CD14-positive monocyte (primary cell): ENCODE measurements at regions not wholly inside any gene's neighbourhood (a gene's known extent, or its start where the extent isn't known, plus 50 kb on each side); places are given as distances from the start of the nearest gene placed in this dataset.

Source experiments
- DNase-seq, 3 donors: peaks; one replicate each; pipeline ENCODE4 v3.0.0-alpha.2; 2011 to 2022
- H2AFZ ChIP-seq: 2 replicates; pipeline ENCODE4 v1.6.0; 2012; ENCODE audit warnings: mild to moderate bottlenecking, low read depth, low read length, inconsistent platforms; ENCODE audit not compliant: insufficient read depth, poor library complexity, severe bottlenecking
- H3K27ac ChIP-seq, 2 donors: 1 replicate in 1 of 2; 2 replicates in 1 of 2; pipeline ENCODE4 v1.5.1; 2012 to 2013; ENCODE audit warnings: low read length in 2 of 2, control low read depth in 1 of 2, inconsistent platforms in 1 of 2, low read depth in 1 of 2, mild to moderate bottlenecking in 1 of 2
- H3K27me3 ChIP-seq, 2 donors: one replicate each; pipeline versions ENCODE4 v1.6.0 to v1.6.1; 2011 to 2013; ENCODE audit warnings: low read length in 2 of 2; ENCODE audit not compliant: control insufficient read depth in 2 of 2, insufficient read depth in 2 of 2
- H3K36me3 ChIP-seq, 2 donors: replicated peaks in 1 of 2; 1 replicate in 1 of 2; 2 replicates in 1 of 2; pipeline versions ENCODE4 v1.5.1 to v1.6.1; 2012 to 2013; ENCODE audit warnings: low read length in 2 of 2, control low read depth in 1 of 2, inconsistent platforms in 1 of 2, mild to moderate bottlenecking in 1 of 2; ENCODE audit not compliant: insufficient read depth in 2 of 2, control insufficient read depth in 1 of 2
- H3K4me1 ChIP-seq, 2 donors: 1 replicate in 1 of 2; 2 replicates in 1 of 2; pipeline versions ENCODE4 v1.5.1 to v1.6.1; 2012 to 2013; ENCODE audit warnings: low read length in 2 of 2, control low read depth in 1 of 2, inconsistent platforms in 1 of 2, mild to moderate bottlenecking in 1 of 2, moderate library complexity in 1 of 2; ENCODE audit not compliant: insufficient read depth in 2 of 2, control insufficient read depth in 1 of 2
- H3K4me2 ChIP-seq: replicated peaks from 2 replicates; pipeline ENCODE3; 2012; ENCODE audit warnings: low read length, moderate library complexity, mild to moderate bottlenecking; ENCODE audit not compliant: poor library complexity, severe bottlenecking; ENCODE audit errors: extremely low read depth
- H3K4me3 ChIP-seq, 3 experiments: fragments of 200-600 bp in 1 of 3; sonication (generic) in 1 of 3; replicated peaks in 1 of 3; 1 replicate in 2 of 3; 2 replicates in 1 of 3; pipeline ENCODE4 v1.5.1; 2011 to 2013; ENCODE audit warnings: low read length in 3 of 3, mild to moderate bottlenecking in 3 of 3, control low read depth in 2 of 3, low read depth in 2 of 3, inconsistent platforms in 1 of 3, moderate library complexity in 1 of 3
- H3K79me2 ChIP-seq: 2 replicates; pipeline ENCODE4 v1.6.0; 2012; ENCODE audit warnings: mild to moderate bottlenecking, control low read depth, inconsistent platforms, low read length, moderate library complexity; ENCODE audit not compliant: insufficient read depth
- H3K9ac ChIP-seq: 2 replicates; pipeline ENCODE4 v1.6.0; 2017; ENCODE audit warnings: low read length, mild to moderate bottlenecking; ENCODE audit not compliant: insufficient read depth, poor library complexity, severe bottlenecking
- H3K9me3 ChIP-seq, 2 donors: replicated peaks in 1 of 2; 1 replicate in 1 of 2; 2 replicates in 1 of 2; pipeline versions ENCODE4 v1.5.1 to v1.6.1; 2012 to 2013; ENCODE audit warnings: low read length in 2 of 2, control low read depth in 1 of 2; ENCODE audit not compliant: control insufficient read depth in 1 of 2, insufficient read depth in 1 of 2
- H4K20me1 ChIP-seq: 2 replicates; pipeline ENCODE4 v1.6.0; 2012; ENCODE audit warnings: mild to moderate bottlenecking, low read length, control low read depth, moderate library complexity; ENCODE audit not compliant: insufficient read depth
- H3K27ac Mint-ChIP-seq, 7 donors: one replicate each; pipeline ENCODE4 v1.8.0; 2020; ENCODE audit warnings: mild to moderate bottlenecking in 7 of 7, mixed read lengths in 7 of 7, moderate library complexity in 6 of 7, inconsistent platforms in 2 of 7
- H3K27me3 Mint-ChIP-seq, 3 donors: one replicate each; pipeline ENCODE4 v1.8.0; 2021 to 2022; ENCODE audit warnings: low read depth in 3 of 3, mild to moderate bottlenecking in 3 of 3, mixed read lengths in 3 of 3, moderate library complexity in 3 of 3, inconsistent platforms in 1 of 3
- H3K36me3 Mint-ChIP-seq, 2 donors: one replicate each; pipeline ENCODE4 v1.8.0; 2020; ENCODE audit warnings: mixed read lengths in 2 of 2, inconsistent platforms in 1 of 2, mild to moderate bottlenecking in 1 of 2
- H3K4me1 Mint-ChIP-seq: one replicate; pipeline ENCODE4 v1.8.0; 2020; ENCODE audit warnings: mild to moderate bottlenecking, mixed read lengths
- H3K4me3 Mint-ChIP-seq, 2 donors: one replicate each; pipeline ENCODE4 v1.8.0; 2020; ENCODE audit warnings: mild to moderate bottlenecking in 2 of 2, mixed read lengths in 2 of 2, moderate library complexity in 1 of 2
- H3K9me3 Mint-ChIP-seq, 7 donors: one replicate each; pipeline ENCODE4 v1.8.0; 2020 to 2022; ENCODE audit warnings: mixed read lengths in 7 of 7, mild to moderate bottlenecking in 6 of 7, moderate library complexity in 6 of 7, inconsistent platforms in 2 of 7
- WGBS: methylation state at CpG from one replicate; pipeline ENCODE4 v1.1.5; 2013; ENCODE audit warnings: missing lambda C conversion rate; ENCODE audit not compliant: insufficient coverage; 5-methylcytosine and 5-hydroxymethylcytosine counted together
- intact Hi-C, 2 donors: fragments of 100-400 bp; cut with micrococcal nuclease; formaldehyde crosslinking; loops; one replicate each; pipeline versions ENCODE4 v1.15.0 to v1.15.1; 2023
- TF ChIP-seq, protein P1 (sequence below): fragments of 200-600 bp; IDR thresholded peaks from one replicate; pipeline ENCODE4 v1.8.0; 2022; ENCODE audit warnings: antibody characterized with exemption, mild to moderate bottlenecking

DNA sequence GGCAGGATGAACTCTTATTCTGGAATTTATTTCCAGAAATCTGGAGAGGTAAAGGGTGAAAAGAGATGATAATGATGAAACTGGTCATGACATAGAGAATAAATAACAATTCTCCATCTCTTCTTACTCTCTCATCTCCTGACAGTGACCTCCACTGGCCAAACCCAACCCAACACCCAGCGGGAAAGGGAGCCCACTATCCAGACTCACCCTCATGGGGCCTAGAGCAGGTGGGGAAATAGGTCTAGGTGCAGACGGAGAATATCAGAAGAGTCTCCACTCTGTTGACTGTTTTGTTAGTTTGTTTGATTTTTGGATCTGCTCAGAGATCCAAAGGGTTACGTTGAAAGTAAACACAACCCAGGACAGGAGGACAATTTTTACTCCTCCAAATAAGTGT, 263.2 kb upstream of the PARD3B start:
- no CpG with 5 or more reads among the region's 3 CpGs for WGBS
- Mint-ChIP-seq H3K9me3 (peaks cover 0 to 6% (median 2%) of the 10 kb centered on the region in 7 donors), H3K4me3 (no peak overlapping the region), H3K4me1 (no peaks in the 10 kb centered on the region), H3K27me3 (peaks cover 0 to under 1% (median 0%) of the 10 kb centered on the region in 3 donors), H3K27ac (no peak overlapping the region), H3K36me3 (no peaks in the 10 kb centered on the region)
- H4K20me1 ChIP-seq = no peaks in the 10 kb centered on the region
- H3K79me2 ChIP-seq = no peaks in the 10 kb centered on the region
- no peak overlapping the region for H3K27ac ChIP-seq
- no peak overlapping the region for H3K4me3 ChIP-seq
- H3K4me2 ChIP-seq = no peak overlapping the region
- H3K4me1 ChIP-seq = no peaks in the 10 kb centered on the region
- intact Hi-C loops = no loop called here
- H3K9ac ChIP-seq = no peak overlapping the region
- no peak overlapping the region for H2AFZ ChIP-seq
- DNase-seq = no peak
- H3K27me3 ChIP-seq = no peaks in the 10 kb centered on the region
- TF ChIP-seq, protein P1, sequence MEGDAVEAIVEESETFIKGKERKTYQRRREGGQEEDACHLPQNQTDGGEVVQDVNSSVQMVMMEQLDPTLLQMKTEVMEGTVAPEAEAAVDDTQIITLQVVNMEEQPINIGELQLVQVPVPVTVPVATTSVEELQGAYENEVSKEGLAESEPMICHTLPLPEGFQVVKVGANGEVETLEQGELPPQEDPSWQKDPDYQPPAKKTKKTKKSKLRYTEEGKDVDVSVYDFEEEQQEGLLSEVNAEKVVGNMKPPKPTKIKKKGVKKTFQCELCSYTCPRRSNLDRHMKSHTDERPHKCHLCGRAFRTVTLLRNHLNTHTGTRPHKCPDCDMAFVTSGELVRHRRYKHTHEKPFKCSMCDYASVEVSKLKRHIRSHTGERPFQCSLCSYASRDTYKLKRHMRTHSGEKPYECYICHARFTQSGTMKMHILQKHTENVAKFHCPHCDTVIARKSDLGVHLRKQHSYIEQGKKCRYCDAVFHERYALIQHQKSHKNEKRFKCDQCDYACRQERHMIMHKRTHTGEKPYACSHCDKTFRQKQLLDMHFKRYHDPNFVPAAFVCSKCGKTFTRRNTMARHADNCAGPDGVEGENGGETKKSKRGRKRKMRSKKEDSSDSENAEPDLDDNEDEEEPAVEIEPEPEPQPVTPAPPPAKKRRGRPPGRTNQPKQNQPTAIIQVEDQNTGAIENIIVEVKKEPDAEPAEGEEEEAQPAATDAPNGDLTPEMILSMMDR = no peak
- no peaks in the 10 kb centered on the region for H3K9me3 ChIP-seq
- H3K36me3 ChIP-seq = no peaks in the 10 kb centered on the region

DNA sequence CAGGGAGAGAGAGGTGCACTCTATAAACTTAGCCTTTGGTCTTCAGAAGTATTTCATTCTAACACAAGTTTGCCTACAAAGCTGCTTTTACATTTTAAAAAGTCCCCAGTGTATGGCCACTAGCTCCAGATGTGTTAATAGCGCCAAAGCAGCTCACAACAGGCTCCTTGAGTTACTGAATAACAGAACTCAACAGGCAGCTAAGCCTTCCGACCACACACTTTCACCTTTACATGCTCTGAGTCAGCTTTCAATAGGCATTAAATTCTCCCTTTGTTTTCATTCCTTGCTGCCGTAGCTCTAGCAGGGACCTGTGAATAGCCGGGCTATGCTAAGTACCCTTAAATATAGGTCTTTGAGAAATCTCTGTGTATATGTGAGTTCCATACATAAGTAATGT, 262.8 kb upstream of the PARD3B start:
- Histone ChIP-seq H4K20me1 (no peaks in the 10 kb centered on the region), H3K4me1 (no peaks in the 10 kb centered on the region), H3K27me3 (no peaks in the 10 kb centered on the region), H3K4me2 (no peak overlapping the region), H3K9me3 (no peaks in the 10 kb centered on the region), H3K79me2 (no peaks in the 10 kb centered on the region), H3K9ac (no peak overlapping the region), H3K27ac (no peak overlapping the region), H2AFZ (no peak overlapping the region), H3K4me3 (no peak overlapping the region), H3K36me3 (no peaks in the 10 kb centered on the region)
- no peak overlapping the region for H3K4me3 Mint-ChIP-seq
- no peaks in the 10 kb centered on the region for H3K36me3 Mint-ChIP-seq
- TF ChIP-seq, protein P1 = no peak
- H3K27me3 Mint-ChIP-seq = peaks cover 0 to 2% (median 0%) of the 10 kb centered on the region in 3 donors
- peaks cover 0 to 6% (median 2%) of the 10 kb centered on the region in 7 donors for H3K9me3 Mint-ChIP-seq
- DNase-seq = no peak
- intact Hi-C loops = no loop called here
- H3K4me1 Mint-ChIP-seq = no peaks in the 10 kb centered on the region
- no peak overlapping the region for H3K27ac Mint-ChIP-seq
- WGBS = 87% methylated on average over 2 of the region's 4 CpGs
